WI38 (cell line): ENCODE measurements at regions not wholly inside any gene's neighbourhood (a gene's known extent, or its start where the extent isn't known, plus 50 kb on each side); places are given as distances from the start of the nearest gene placed in this dataset.

Source experiments
- H3K4me3 ChIP-seq: 2 replicates; pipeline ENCODE4 v1.5.1; 2011; ENCODE audit warnings: low read depth, mild to moderate bottlenecking, control low read depth, low read length
- CTCF ChIP-seq: IDR thresholded peaks from 2 replicates; pipeline ENCODE4 v1.5.1; 2012; ENCODE audit warnings: low read depth, mild to moderate bottlenecking, control low read depth, low read length

- TF ChIP-seq CTCF = no peak
- no peak overlapping the region for H3K4me3 ChIP-seq
These were observed 59.9 kb upstream of the ZBED5 start for GRCh38 chr11:10917802-10918201.

GRCh38 chr11:10916665-10917064 is 58.8 kb upstream of the ZBED5 start:
- no peak for TF ChIP-seq CTCF
- no peak overlapping the region for H3K4me3 ChIP-seq

GRCh38 chr11:10914050-10914449 is 56.2 kb upstream of the ZBED5 start:
- no peak overlapping the region for H3K4me3 ChIP-seq
- TF ChIP-seq CTCF = no peak

- TF ChIP-seq CTCF = no peak
These were observed 55.2 kb upstream of the ZBED5 start for GRCh38 chr11:10913075-10913474.

GRCh38 chr11:10911907-10912306 is 54.1 kb upstream of the ZBED5 start:
- TF ChIP-seq CTCF = no peak
- H3K4me3 ChIP-seq = no peak overlapping the region

More at GRCh38 chr11:10913075-10913474, 55.2 kb upstream of the ZBED5 start:
- H3K4me3 ChIP-seq = no peak overlapping the region

- no peak for TF ChIP-seq CTCF
- no peak overlapping the region for H3K4me3 ChIP-seq
These were observed 51.5 kb upstream of the ZBED5 start for GRCh38 chr11:10909141-10909883.

- no peak for TF ChIP-seq CTCF
- no peak overlapping the region for H3K4me3 ChIP-seq
These were observed 50.5 kb upstream of the ZBED5 start for GRCh38 chr11:10908215-10908951.
